ENCODE measurements at regions not wholly inside any gene's neighbourhood (a gene's known extent, or its start where the extent isn't known, plus 50 kb on each side); places are given as distances from the start of the nearest gene placed in this dataset.

DNA sequence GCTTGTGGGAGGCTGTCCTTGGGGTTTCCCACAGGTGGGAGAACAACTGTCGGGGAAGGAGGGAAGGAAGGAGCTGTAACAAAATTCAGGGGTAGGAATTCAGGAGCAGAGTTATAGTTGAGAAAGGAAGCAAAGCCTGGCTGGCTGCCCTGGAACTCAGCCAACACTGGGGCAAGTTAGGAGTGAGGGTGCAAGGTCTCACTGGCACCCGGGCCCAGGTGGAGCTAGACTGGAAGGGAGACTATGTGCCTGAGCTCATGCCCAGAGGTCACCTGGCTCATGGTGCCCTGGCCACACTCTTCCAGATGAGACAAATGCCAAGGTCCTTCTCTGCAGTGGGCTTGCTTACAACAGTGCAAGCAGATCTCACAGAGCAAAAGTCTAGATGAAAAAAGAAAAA, 75.6 kb upstream of the ARHGAP28 start:
- intact Hi-C loops (cut with micrococcal nuclease; ENCODE audit: unreplicated experiment) = no loop called here
- H3K4me3 ChIP-seq (ENCODE audit: low read depth, low read length) = no peak overlapping the region
- H3K4me1 Mint-ChIP-seq (ENCODE audit: low read depth, unreplicated experiment) = no peaks in the 10 kb centered on the region
- ChIA-PET POLR2A (no interaction called here), CTCF (no interaction called here)
- no peak overlapping the region for H3K4me3 Mint-ChIP-seq (ENCODE audit: unreplicated experiment)
- H3K27me3 ChIP-seq (replicated peaks; ENCODE audit: control insufficient read depth, insufficient read depth, low read length) = no peaks in the 10 kb centered on the region
- no peaks in the 10 kb centered on the region for H3K36me3 Mint-ChIP-seq (ENCODE audit: insufficient read depth, unreplicated experiment)
- TF ChIP-seq, protein P1, sequence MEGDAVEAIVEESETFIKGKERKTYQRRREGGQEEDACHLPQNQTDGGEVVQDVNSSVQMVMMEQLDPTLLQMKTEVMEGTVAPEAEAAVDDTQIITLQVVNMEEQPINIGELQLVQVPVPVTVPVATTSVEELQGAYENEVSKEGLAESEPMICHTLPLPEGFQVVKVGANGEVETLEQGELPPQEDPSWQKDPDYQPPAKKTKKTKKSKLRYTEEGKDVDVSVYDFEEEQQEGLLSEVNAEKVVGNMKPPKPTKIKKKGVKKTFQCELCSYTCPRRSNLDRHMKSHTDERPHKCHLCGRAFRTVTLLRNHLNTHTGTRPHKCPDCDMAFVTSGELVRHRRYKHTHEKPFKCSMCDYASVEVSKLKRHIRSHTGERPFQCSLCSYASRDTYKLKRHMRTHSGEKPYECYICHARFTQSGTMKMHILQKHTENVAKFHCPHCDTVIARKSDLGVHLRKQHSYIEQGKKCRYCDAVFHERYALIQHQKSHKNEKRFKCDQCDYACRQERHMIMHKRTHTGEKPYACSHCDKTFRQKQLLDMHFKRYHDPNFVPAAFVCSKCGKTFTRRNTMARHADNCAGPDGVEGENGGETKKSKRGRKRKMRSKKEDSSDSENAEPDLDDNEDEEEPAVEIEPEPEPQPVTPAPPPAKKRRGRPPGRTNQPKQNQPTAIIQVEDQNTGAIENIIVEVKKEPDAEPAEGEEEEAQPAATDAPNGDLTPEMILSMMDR (IDR thresholded peaks at IDR 0.05; ENCODE audit: insufficient read depth in 1 of 2, low read depth in 1 of 2, low read length in 1 of 2, severe bottlenecking in 1 of 2, unreplicated experiment in 1 of 2) = no peak
- no peaks in the 10 kb centered on the region for H3K9me3 ChIP-seq
- no peak overlapping the region for H3K27ac Mint-ChIP-seq (ENCODE audit: unreplicated experiment)
- no peaks in the 10 kb centered on the region for H3K36me3 ChIP-seq (ENCODE audit: control insufficient read depth, insufficient read depth, low read length)
- H3K27me3 Mint-ChIP-seq (ENCODE audit: insufficient read depth, unreplicated experiment) = no peaks in the 10 kb centered on the region
- no peaks in the 10 kb centered on the region for H3K9me3 Mint-ChIP-seq (ENCODE audit: unreplicated experiment)
- no TSS peak for BruUV-seq (replicated peaks)
- no peaks in the 10 kb centered on the region for H3K4me1 ChIP-seq
- no peak for DNase-seq

DNA sequence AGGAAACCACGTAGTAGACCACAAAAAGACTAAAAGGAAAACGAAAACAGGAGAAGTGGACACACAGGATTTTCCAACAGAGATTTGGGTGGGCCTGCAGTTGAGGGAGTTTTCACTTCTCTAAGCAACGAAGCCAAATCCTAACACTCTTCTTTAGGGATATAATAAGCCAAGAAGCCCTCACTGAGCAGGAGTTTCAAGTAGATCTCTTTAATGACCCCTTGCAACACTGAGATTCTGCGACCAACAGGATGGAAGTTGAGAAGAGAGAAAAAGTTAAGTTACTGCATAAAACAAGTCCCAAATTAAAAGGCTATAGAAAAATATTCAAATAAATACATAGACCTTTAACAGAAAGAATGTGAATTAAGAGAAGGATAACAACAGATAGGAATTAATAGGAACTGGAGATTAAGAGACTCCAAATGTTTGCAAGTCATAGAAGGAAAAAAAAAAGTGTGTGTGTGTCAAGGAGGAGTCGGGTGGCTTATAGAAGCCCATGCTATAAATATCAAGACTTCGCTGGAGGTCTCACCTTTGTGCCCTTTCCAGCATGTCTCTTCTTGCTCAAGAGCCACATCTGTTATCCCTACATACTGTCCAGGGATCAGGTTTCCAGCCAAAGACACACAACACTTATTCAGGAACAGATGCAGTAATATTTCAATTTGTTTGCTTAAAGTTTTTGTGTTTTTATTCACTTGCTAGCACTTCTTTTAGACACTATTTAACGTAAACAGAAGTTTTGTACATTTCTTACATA, 69.4 kb upstream of the ARHGAP28 start:
- Mint-ChIP-seq H3K4me3 (ENCODE audit: unreplicated experiment) (peak overlapping the region; percentile 30), H3K27me3 (ENCODE audit: insufficient read depth, unreplicated experiment) (no peaks in the 10 kb centered on the region), H3K36me3 (ENCODE audit: insufficient read depth, unreplicated experiment) (peaks cover 7% of the 10 kb centered on the region), H3K4me1 (ENCODE audit: low read depth, unreplicated experiment) (peaks cover 32% of the 10 kb centered on the region), H3K27ac (ENCODE audit: unreplicated experiment) (peak overlapping the region; percentile 88), H3K9me3 (ENCODE audit: unreplicated experiment) (no peaks in the 10 kb centered on the region)
- Histone ChIP-seq H3K27me3 (replicated peaks; ENCODE audit: control insufficient read depth, insufficient read depth, low read length) (no peaks in the 10 kb centered on the region), H3K36me3 (ENCODE audit: control insufficient read depth, insufficient read depth, low read length) (no peaks in the 10 kb centered on the region), H3K4me3 (ENCODE audit: low read depth, low read length) (no peak overlapping the region), H3K4me1 (peaks cover 39% of the 10 kb centered on the region), H3K9me3 (no peaks in the 10 kb centered on the region)
- peak in 1 of 2 experiments; percentile 51 for DNase-seq
- intact Hi-C loops (cut with micrococcal nuclease; ENCODE audit: unreplicated experiment) = no loop called here
- POLR2A ChIA-PET = no interaction called here
- CTCF ChIA-PET = no interaction called here
- TF ChIP-seq, protein P1 (IDR thresholded peaks at IDR 0.05; ENCODE audit: insufficient read depth in 1 of 2, low read depth in 1 of 2, low read length in 1 of 2, severe bottlenecking in 1 of 2, unreplicated experiment in 1 of 2) = no peak
- BruUV-seq (replicated peaks) = no TSS peak

DNA sequence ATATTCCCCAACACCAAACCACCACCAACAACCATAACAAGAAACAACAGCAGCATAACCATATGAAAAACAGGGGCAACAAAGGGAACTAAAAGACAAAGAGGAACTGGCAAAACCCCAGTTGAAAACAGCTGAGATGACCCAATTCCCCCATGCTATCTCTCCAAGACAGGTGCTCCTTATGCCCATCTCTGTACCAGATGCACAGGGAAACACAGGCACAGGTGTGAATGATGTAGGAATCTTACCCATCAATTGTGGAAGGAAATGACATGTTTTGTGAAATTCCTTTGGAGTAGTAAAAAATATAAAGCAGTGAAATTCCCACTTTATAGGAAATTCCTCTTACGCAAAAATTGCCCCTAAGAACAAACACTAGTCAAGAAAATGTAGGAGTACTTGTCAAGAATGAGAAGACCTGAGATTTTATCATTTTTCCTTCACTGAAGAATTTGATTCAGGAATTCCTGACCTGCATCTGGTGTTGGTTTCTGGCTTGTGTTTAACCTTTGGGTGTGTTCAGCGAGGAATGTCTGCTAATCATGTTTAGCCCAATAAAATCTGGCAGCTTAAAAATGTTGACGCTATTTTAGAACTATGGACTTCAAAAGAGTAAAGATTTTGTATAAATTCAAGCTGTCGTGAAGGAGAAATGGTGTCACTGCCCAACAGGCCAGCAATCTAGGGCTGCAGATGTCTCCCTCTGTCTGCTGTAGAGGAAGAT, 67.7 kb upstream of the ARHGAP28 start:
- BruUV-seq (replicated peaks) = no TSS peak
- intact Hi-C loops (cut with micrococcal nuclease; ENCODE audit: unreplicated experiment) = loop anchor here (1.0 kb wide), 8 partner anchors 21 to 224 kb away; partner anchors contain the start of gene ARHGAP28
- peak overlapping the region; percentile 13 for H3K4me3 Mint-ChIP-seq (ENCODE audit: unreplicated experiment)
- no peaks in the 10 kb centered on the region for H3K9me3 ChIP-seq
- POLR2A ChIA-PET = interaction anchor here (1.0 kb wide), 1 partner anchor 66 kb away, joined by 3 read pairs; no protein-coding TSS in a partner anchor
- no peaks in the 10 kb centered on the region for H3K27me3 ChIP-seq (replicated peaks; ENCODE audit: control insufficient read depth, insufficient read depth, low read length)
- TF ChIP-seq, protein P1 (IDR thresholded peaks at IDR 0.05; ENCODE audit: insufficient read depth in 1 of 2, low read depth in 1 of 2, low read length in 1 of 2, severe bottlenecking in 1 of 2, unreplicated experiment in 1 of 2) = peak in 1 of 2 experiments; percentile 13
- H3K36me3 ChIP-seq (ENCODE audit: control insufficient read depth, insufficient read depth, low read length) = no peaks in the 10 kb centered on the region
- H3K27me3 Mint-ChIP-seq (ENCODE audit: insufficient read depth, unreplicated experiment) = no peaks in the 10 kb centered on the region
- peak overlapping the region; percentile 91 for H3K27ac Mint-ChIP-seq (ENCODE audit: unreplicated experiment)
- no peaks in the 10 kb centered on the region for H3K9me3 Mint-ChIP-seq (ENCODE audit: unreplicated experiment)
- H3K36me3 Mint-ChIP-seq (ENCODE audit: insufficient read depth, unreplicated experiment) = peaks cover 7% of the 10 kb centered on the region
- DNase-seq = peak; percentile 77 to 79
- H3K4me1 ChIP-seq = peaks cover 39% of the 10 kb centered on the region
- no peak overlapping the region for H3K4me3 ChIP-seq (ENCODE audit: low read depth, low read length)
- CTCF ChIA-PET = interaction anchor here (0.8 to 1.7 kb wide), 4 partner anchors 79 to 118 kb away, joined by 3 to 10 read pairs (median 4); no protein-coding TSS in a partner anchor
- peaks cover 32% of the 10 kb centered on the region for H3K4me1 Mint-ChIP-seq (ENCODE audit: low read depth, unreplicated experiment)

Data from Caco-2 (cell line).